Right lobe of liver (tissue), 6 donors: ENCODE measurements at regions not wholly inside any gene's neighbourhood (a gene's known extent, or its start where the extent isn't known, plus 50 kb on each side); places are given as distances from the start of the nearest gene placed in this dataset.
A peak's percentile ranks its signal among the peaks of the same experiment; 100 is the strongest.

Experiments
- ATAC-seq, 4 donors: fragments of 200-7000 bp; cut with Tn5 transposase; one replicate each; pipeline ENCODE4 v1.9.1; 2020; ENCODE audit warnings: mild to moderate bottlenecking in 4 of 4, moderate library complexity in 4 of 4
- DNase-seq, 3 donors: peaks; one replicate each; pipeline ENCODE4 v3.0.0-alpha.2; 2020
- H3K27ac ChIP-seq, 3 donors: fragments of 200-600 bp; one replicate each; pipeline ENCODE4 v1.8.0; 2022
- H3K27me3 ChIP-seq, 2 donors: fragments of 200-600 bp; one replicate each; pipeline ENCODE4 v1.8.0; 2022
- H3K36me3 ChIP-seq, 4 donors: fragments of 200-600 bp; sonication (generic) in 1 of 4; one replicate each; pipeline versions ENCODE4 v1.5.1 to v1.8.0; 2017 to 2022; ENCODE audit warnings: control low read depth in 1 of 4
- H3K4me1 ChIP-seq, 4 donors: fragments of 200-600 bp; sonication (generic) in 1 of 4; one replicate each; pipeline versions ENCODE4 v1.5.1 to v1.8.0; 2017 to 2022; ENCODE audit warnings: control low read depth in 1 of 4
- H3K4me3 ChIP-seq, 3 donors: fragments of 200-600 bp; one replicate each; pipeline ENCODE4 v1.8.0; 2022
- H3K9me3 ChIP-seq, 4 donors: fragments of 200-600 bp; sonication (generic) in 1 of 4; one replicate each; pipeline versions ENCODE4 v1.5.1 to v1.8.0; 2017 to 2022; ENCODE audit warnings: control low read depth in 1 of 4
- CTCF ChIP-seq, 4 donors: fragments of 200-600 bp in 3 of 4; fragments of 450-650 bp in 1 of 4; IDR thresholded peaks; one replicate each; pipeline versions ENCODE4 v1.5.1 to v1.8.0; 2016 to 2022; ENCODE audit warnings: antibody characterized with exemption in 4 of 4, mild to moderate bottlenecking in 2 of 4
- POLR2A ChIP-seq: fragments of 450-650 bp; IDR thresholded peaks from one replicate; pipeline ENCODE4 v1.6.1; 2017; ENCODE audit warnings: antibody characterized with exemption, mild to moderate bottlenecking
- WGBS: methylation state at CpG from one replicate; pipeline ENCODE4 v1.1.6; 2018; ENCODE audit warnings: low coverage, low lambda C conversion rate; ENCODE audit not compliant: insufficient coverage; ENCODE audit errors: missing lambda C conversion rate; 5-methylcytosine and 5-hydroxymethylcytosine counted together
- intact Hi-C, 2 donors: fragments of 100-400 bp; cut with DNase I; formaldehyde crosslinking; loops; one replicate each; pipeline versions ENCODE4 v1.11.2 to v1.14.1; 2022
- donor health status: DM: no; HTN: yes; CAD: no.
- donor health status: DM: no; HTN: no; CAD: no.
- donor health status: DM: no; HTN: no; CAD: no.
- donor health status: DM: no; HTN: yes; CAD: no.
- donor health status: DM: no; HTN: yes; CAD: no.

GRCh38 chr7:16951483-16952080 is 69.8 kb upstream of the AGR3 start:
- TF ChIP-seq CTCF (IDR thresholded peaks at IDR 0.05) (no peak), POLR2A (no peak)
- Histone ChIP-seq H3K9me3 (no peaks in the 10 kb centered on the region), H3K4me3 (no peak overlapping the region), H3K4me1 (peaks cover 0 to 9% (median 0%) of the 10 kb centered on the region in 4 donors), H3K27ac (no peak overlapping the region), H3K36me3 (no peaks in the 10 kb centered on the region), H3K27me3 (no peaks in the 10 kb centered on the region)
- 91% methylated on average over 3 of the region's 3 CpGs for WGBS
- intact Hi-C loops, result no loop called here
- ATAC-seq (no peak), DNase-seq (no peak)

- Histone ChIP-seq H3K4me1 (peaks cover 0 to 15% (median 0%) of the 10 kb centered on the region in 4 donors), H3K27me3 (no peaks in the 10 kb centered on the region), H3K4me3 (no peak overlapping the region), H3K9me3 (no peaks in the 10 kb centered on the region), H3K27ac (no peak overlapping the region), H3K36me3 (no peaks in the 10 kb centered on the region)
- DNase-seq (no peak), ATAC-seq (no peak)
- WGBS, result 73% methylated on average over 3 of the region's 3 CpGs
- intact Hi-C loops, result no loop called here
- no peak for TF ChIP-seq POLR2A
- no peak for TF ChIP-seq CTCF (IDR thresholded peaks at IDR 0.05)
Observed at GRCh38 chr7:16954321-16954720, 72.5 kb upstream of the AGR3 start.

GRCh38 chr7:16958724-16959123 is 76.9 kb upstream of the AGR3 start:
- TF ChIP-seq CTCF (IDR thresholded peaks at IDR 0.05) (no peak), POLR2A (no peak)
- H3K27ac ChIP-seq, result peak overlapping the region in 1 of 3 donors; percentile 7
- H3K9me3 ChIP-seq, result no peaks in the 10 kb centered on the region
- 29% methylated on average over 1 of the region's 1 CpG for WGBS
- H3K36me3 ChIP-seq, result no peaks in the 10 kb centered on the region
- H3K27me3 ChIP-seq, result no peaks in the 10 kb centered on the region
- intact Hi-C loops, result no loop called here
- H3K4me3 ChIP-seq, result no peak overlapping the region
- DNase-seq, result no peak
- peaks cover 0 to 9% (median 0%) of the 10 kb centered on the region in 4 donors for H3K4me1 ChIP-seq
- peak in 3 of 4 donors; percentile 30 to 78 (median 59) for ATAC-seq

- DNase-seq (no peak), ATAC-seq (no peak)
- Histone ChIP-seq H3K27me3 (no peaks in the 10 kb centered on the region), H3K27ac (no peak overlapping the region), H3K4me1 (peaks cover 0 to 6% (median 0%) of the 10 kb centered on the region in 4 donors), H3K9me3 (no peaks in the 10 kb centered on the region), H3K4me3 (no peak overlapping the region), H3K36me3 (no peaks in the 10 kb centered on the region)
- 64% methylated on average over 1 of the region's 1 CpG for WGBS
- TF ChIP-seq POLR2A (no peak), CTCF (IDR thresholded peaks at IDR 0.05) (no peak)
- intact Hi-C loops, result no loop called here
Observed at GRCh38 chr7:16960337-16960965, 78.7 kb upstream of the AGR3 start.
